ENCODE measurements at regions not wholly inside any gene's neighbourhood (a gene's known extent, or its start where the extent isn't known, plus 50 kb on each side); places are given as distances from the start of the nearest gene placed in this dataset.

GRCh38 chr7:84524714-84525694 lies 330.4 kb upstream of the SEMA3A start:
- Histone ChIP-seq H3K9ac (ENCODE audit: low read depth, low read length) (no peak overlapping the region), H3K4me3 (ENCODE audit: low read length) (no peak overlapping the region), H3K27ac (ENCODE audit: low read length) (no peak overlapping the region), H3K27me3 (ENCODE audit: insufficient read depth, low read length) (no peaks in the 10 kb centered on the region), H3K9me3 (ENCODE audit: insufficient read depth, low read depth, low read length) (no peaks in the 10 kb centered on the region), H3K4me1 (ENCODE audit: insufficient read depth, low read length) (peaks cover 10% of the 10 kb centered on the region; the same call in 1 of the 2 replicates), H3K36me3 (ENCODE audit: insufficient read depth, low read depth, low read length) (no peaks in the 10 kb centered on the region)

GRCh38 chr7:84513061-84513460 lies 318.5 kb upstream of the SEMA3A start:
- Histone ChIP-seq H3K4me1 (ENCODE audit: insufficient read depth, low read length) (peaks cover 5% of the 10 kb centered on the region; the same call in 1 of the 2 replicates), H3K36me3 (ENCODE audit: insufficient read depth, low read depth, low read length) (no peaks in the 10 kb centered on the region), H3K27me3 (ENCODE audit: insufficient read depth, low read length) (no peaks in the 10 kb centered on the region), H3K9me3 (ENCODE audit: insufficient read depth, low read depth, low read length) (no peaks in the 10 kb centered on the region), H3K9ac (ENCODE audit: low read depth, low read length) (no peak overlapping the region), H3K4me3 (ENCODE audit: low read length) (no peak overlapping the region), H3K27ac (ENCODE audit: low read length) (no peak overlapping the region)

- Histone ChIP-seq H3K9me3 (ENCODE audit: insufficient read depth, low read depth, low read length) (no peaks in the 10 kb centered on the region), H3K27ac (ENCODE audit: low read length) (no peak overlapping the region), H3K36me3 (ENCODE audit: insufficient read depth, low read depth, low read length) (no peaks in the 10 kb centered on the region), H3K4me1 (ENCODE audit: insufficient read depth, low read length) (peaks cover 5% of the 10 kb centered on the region; the same call in 1 of the 2 replicates), H3K27me3 (ENCODE audit: insufficient read depth, low read length) (no peaks in the 10 kb centered on the region), H3K9ac (ENCODE audit: low read depth, low read length) (no peak overlapping the region), H3K4me3 (ENCODE audit: low read length) (no peak overlapping the region)
These were observed 317.5 kb upstream of the SEMA3A start for GRCh38 chr7:84512055-84512454.

DNA sequence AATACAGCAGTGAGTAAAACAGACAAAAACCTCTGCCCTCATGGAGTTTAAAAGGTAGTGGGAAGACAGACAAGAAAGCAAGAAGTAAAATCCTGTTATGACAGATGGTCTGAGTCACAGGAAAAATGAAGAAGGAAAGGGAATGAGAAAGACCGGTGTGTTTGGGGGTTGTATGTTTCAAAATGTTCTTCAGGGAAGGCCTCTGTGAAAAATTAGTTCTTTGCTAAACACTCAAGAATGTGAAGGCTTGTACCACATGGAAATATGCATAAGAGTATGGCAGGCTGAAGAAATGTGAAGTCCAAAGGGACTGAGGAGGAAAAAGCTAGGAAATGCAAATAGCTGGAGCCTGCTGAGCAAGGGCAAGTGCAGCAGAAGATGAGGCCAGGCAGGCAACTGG lies 315.9 kb upstream of the SEMA3A start:
- peaks cover 5% of the 10 kb centered on the region; the same call in 1 of the 2 replicates for H3K4me1 ChIP-seq (ENCODE audit: insufficient read depth, low read length)
- no peaks in the 10 kb centered on the region for H3K9me3 ChIP-seq (ENCODE audit: insufficient read depth, low read depth, low read length)
- no peak overlapping the region for H3K27ac ChIP-seq (ENCODE audit: low read length)
- H3K36me3 ChIP-seq (ENCODE audit: insufficient read depth, low read depth, low read length) = no peaks in the 10 kb centered on the region
- no peaks in the 10 kb centered on the region for H3K27me3 ChIP-seq (ENCODE audit: insufficient read depth, low read length)
- no peak overlapping the region for H3K9ac ChIP-seq (ENCODE audit: low read depth, low read length)
- no peak overlapping the region for H3K4me3 ChIP-seq (ENCODE audit: low read length)

DNA sequence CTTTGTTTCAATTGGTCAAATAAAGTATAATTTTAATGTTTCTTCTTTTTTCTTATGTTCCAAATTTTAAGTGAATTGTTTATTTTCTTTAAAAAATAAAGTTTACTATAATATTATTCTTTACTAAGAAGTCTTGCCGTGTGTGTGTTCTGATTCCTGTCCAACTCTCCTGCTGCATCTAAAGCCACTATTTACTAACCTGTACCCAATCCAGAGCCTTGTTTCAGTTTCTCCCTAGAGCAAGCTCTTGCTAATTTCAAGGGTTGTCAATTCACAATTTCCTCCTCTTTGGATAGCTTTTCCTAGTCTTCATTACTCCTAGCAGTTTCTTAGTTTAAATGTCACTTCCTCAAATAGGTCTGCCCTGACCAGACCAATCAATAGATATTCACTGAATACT lies 314.9 kb upstream of the SEMA3A start:
- no peaks in the 10 kb centered on the region for H3K36me3 ChIP-seq (ENCODE audit: insufficient read depth, low read depth, low read length)
- peaks cover 5% of the 10 kb centered on the region; the same call in 1 of the 2 replicates for H3K4me1 ChIP-seq (ENCODE audit: insufficient read depth, low read length)
- H3K27me3 ChIP-seq (ENCODE audit: insufficient read depth, low read length) = no peaks in the 10 kb centered on the region
- H3K4me3 ChIP-seq (ENCODE audit: low read length) = no peak overlapping the region
- H3K9ac ChIP-seq (ENCODE audit: low read depth, low read length) = no peak overlapping the region
- no peak overlapping the region for H3K27ac ChIP-seq (ENCODE audit: low read length)
- no peaks in the 10 kb centered on the region for H3K9me3 ChIP-seq (ENCODE audit: insufficient read depth, low read depth, low read length)

- Histone ChIP-seq H3K9me3 (ENCODE audit: insufficient read depth, low read depth, low read length) (no peaks in the 10 kb centered on the region), H3K36me3 (ENCODE audit: insufficient read depth, low read depth, low read length) (no peaks in the 10 kb centered on the region), H3K27me3 (ENCODE audit: insufficient read depth, low read length) (no peaks in the 10 kb centered on the region), H3K9ac (ENCODE audit: low read depth, low read length) (no peak overlapping the region), H3K27ac (ENCODE audit: low read length) (no peak overlapping the region), H3K4me3 (ENCODE audit: low read length) (no peak overlapping the region), H3K4me1 (ENCODE audit: insufficient read depth, low read length) (peaks cover 5% of the 10 kb centered on the region; the same call in 1 of the 2 replicates)
These were observed 314.0 kb upstream of the SEMA3A start for GRCh38 chr7:84508606-84509005.

DNA sequence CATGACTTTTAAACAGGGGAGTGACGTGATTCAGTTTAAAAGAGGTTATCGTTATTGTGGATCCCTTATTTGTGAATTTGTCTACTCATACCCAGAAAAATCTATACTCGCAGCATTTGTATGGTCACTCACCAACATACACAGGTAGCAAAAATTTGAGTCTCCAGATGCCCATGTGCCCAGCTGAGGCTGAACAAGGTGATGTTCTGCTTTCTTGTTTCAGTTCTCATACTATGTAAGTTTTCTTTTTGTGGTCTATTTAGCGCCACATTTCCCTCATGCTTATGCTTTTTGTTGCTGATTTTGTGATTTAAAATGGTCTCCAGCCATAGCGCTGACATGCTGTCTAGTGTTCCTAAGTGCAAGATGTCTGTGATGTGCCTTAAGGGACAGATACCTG lies 312.9 kb upstream of the SEMA3A start:
- Histone ChIP-seq H3K9me3 (ENCODE audit: insufficient read depth, low read depth, low read length) (no peaks in the 10 kb centered on the region), H3K4me1 (ENCODE audit: insufficient read depth, low read length) (peaks cover 5% of the 10 kb centered on the region; the same call in 1 of the 2 replicates), H3K4me3 (ENCODE audit: low read length) (no peak overlapping the region), H3K27ac (ENCODE audit: low read length) (no peak overlapping the region), H3K9ac (ENCODE audit: low read depth, low read length) (no peak overlapping the region), H3K27me3 (ENCODE audit: insufficient read depth, low read length) (no peaks in the 10 kb centered on the region), H3K36me3 (ENCODE audit: insufficient read depth, low read depth, low read length) (no peaks in the 10 kb centered on the region)

DNA sequence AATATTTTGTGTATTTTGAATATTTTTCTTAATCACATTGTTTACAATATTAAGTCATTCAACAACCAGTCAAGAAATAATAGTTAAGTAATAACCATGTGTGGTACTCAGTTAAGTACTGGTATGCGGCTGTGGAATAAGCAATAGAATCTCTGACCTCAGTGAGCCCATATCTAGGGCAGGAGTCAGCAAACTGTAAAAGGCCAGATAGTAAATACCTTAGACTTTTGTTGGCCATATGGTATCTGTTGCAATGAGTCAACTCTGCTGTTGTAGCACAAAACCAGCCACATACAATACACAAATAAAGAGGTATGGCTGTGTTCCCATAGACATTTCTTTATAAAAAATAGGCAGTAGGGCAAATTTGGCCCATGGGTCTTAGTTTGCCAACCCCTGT lies 311.6 kb upstream of the SEMA3A start:
- Histone ChIP-seq H3K4me1 (ENCODE audit: insufficient read depth, low read length) (peaks cover 5% of the 10 kb centered on the region; the same call in 1 of the 2 replicates), H3K4me3 (ENCODE audit: low read length) (no peak overlapping the region), H3K27ac (ENCODE audit: low read length) (no peak overlapping the region), H3K27me3 (ENCODE audit: insufficient read depth, low read length) (no peaks in the 10 kb centered on the region), H3K9me3 (ENCODE audit: insufficient read depth, low read depth, low read length) (no peaks in the 10 kb centered on the region), H3K9ac (ENCODE audit: low read depth, low read length) (no peak overlapping the region), H3K36me3 (ENCODE audit: insufficient read depth, low read depth, low read length) (no peaks in the 10 kb centered on the region)

DNA sequence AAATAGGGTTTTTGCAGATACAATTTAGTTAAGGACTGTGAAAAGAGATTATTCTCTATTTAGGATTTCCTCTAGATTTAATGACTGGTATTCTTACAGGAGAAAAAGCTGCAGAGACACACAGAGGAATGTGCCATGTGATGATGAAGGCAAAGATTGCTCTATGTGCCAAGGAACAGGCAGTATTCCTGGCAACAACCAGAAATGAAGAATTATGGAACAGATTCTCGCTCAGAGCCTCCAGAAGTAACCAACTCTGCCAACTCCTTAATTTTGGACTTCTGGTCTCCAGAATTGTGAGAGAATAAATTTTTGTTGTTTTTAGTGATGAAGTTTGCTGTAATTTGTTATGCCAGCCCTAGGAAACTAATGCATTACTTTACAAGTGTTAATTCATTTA lies 307.6 kb upstream of the SEMA3A start:
- Histone ChIP-seq H3K27ac (ENCODE audit: low read length) (no peak overlapping the region), H3K4me3 (ENCODE audit: low read length) (no peak overlapping the region), H3K36me3 (ENCODE audit: insufficient read depth, low read depth, low read length) (no peaks in the 10 kb centered on the region), H3K27me3 (ENCODE audit: insufficient read depth, low read length) (no peaks in the 10 kb centered on the region), H3K4me1 (ENCODE audit: insufficient read depth, low read length) (no peaks in the 10 kb centered on the region), H3K9me3 (ENCODE audit: insufficient read depth, low read depth, low read length) (no peaks in the 10 kb centered on the region), H3K9ac (ENCODE audit: low read depth, low read length) (no peak overlapping the region)

DNA sequence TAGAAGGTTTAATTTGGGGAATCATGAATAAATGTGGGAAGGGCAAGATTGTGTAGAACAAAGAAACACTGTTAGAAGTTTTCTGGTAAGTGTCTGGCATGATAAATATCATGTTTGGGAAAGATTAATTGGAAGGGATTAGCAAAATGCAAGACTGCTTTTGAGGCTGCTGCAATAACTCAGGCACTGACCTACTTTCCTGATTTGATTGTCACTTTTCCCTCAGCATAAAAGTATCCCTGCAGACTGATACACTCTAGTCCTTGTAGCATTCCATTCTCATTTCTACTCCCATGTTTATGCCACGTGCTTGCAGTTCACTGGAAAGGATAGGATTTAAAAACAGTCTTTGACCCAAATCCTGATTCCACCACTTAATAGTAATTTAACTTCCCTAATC lies 303.3 kb upstream of the SEMA3A start:
- Histone ChIP-seq H3K27ac (ENCODE audit: low read length) (no peak overlapping the region), H3K27me3 (ENCODE audit: insufficient read depth, low read length) (no peaks in the 10 kb centered on the region), H3K36me3 (ENCODE audit: insufficient read depth, low read depth, low read length) (no peaks in the 10 kb centered on the region), H3K4me1 (ENCODE audit: insufficient read depth, low read length) (no peaks in the 10 kb centered on the region), H3K4me3 (ENCODE audit: low read length) (no peak overlapping the region), H3K9ac (ENCODE audit: low read depth, low read length) (no peak overlapping the region), H3K9me3 (ENCODE audit: insufficient read depth, low read depth, low read length) (no peaks in the 10 kb centered on the region)

GRCh38 chr7:84495128-84495527 lies 300.5 kb upstream of the SEMA3A start:
- Histone ChIP-seq H3K9me3 (ENCODE audit: insufficient read depth, low read depth, low read length) (no peaks in the 10 kb centered on the region), H3K27me3 (ENCODE audit: insufficient read depth, low read length) (no peaks in the 10 kb centered on the region), H3K27ac (ENCODE audit: low read length) (no peak overlapping the region), H3K9ac (ENCODE audit: low read depth, low read length) (no peak overlapping the region), H3K4me3 (ENCODE audit: low read length) (no peak overlapping the region), H3K36me3 (ENCODE audit: insufficient read depth, low read depth, low read length) (no peaks in the 10 kb centered on the region), H3K4me1 (ENCODE audit: insufficient read depth, low read length) (no peaks in the 10 kb centered on the region; the same call in 1 of the 2 replicates)

Measured in iPS-20b (cell line).